ENCODE measurements at regions not wholly inside any gene's neighbourhood (a gene's known extent, or its start where the extent isn't known, plus 50 kb on each side); places are given as distances from the start of the nearest gene placed in this dataset.

- no peak for TF ChIP-seq NFIC (IDR thresholded peaks at IDR 0.05)
- no peak for TF ChIP-seq TEAD4 (IDR thresholded peaks at IDR 0.05)
Measured at GRCh38 chr13:106337096-106337850, 198.2 kb downstream of the EFNB2 start.

- TF ChIP-seq FOXM1 (IDR thresholded peaks at IDR 0.05; ENCODE audit: borderline replicate concordance, low read depth) (no peak), YY1 (IDR thresholded peaks at IDR 0.05; ENCODE audit: low read depth) (no peak)
Measured at GRCh38 chr13:106336668-106337067, 198.8 kb downstream of the EFNB2 start.

GRCh38 chr13:106332621-106333020 is 202.8 kb downstream of the EFNB2 start:
- TF ChIP-seq FOXM1 (IDR thresholded peaks at IDR 0.05; ENCODE audit: borderline replicate concordance, low read depth) (no peak), EGR1 (IDR thresholded peaks at IDR 0.05) (no peak), MAX (IDR thresholded peaks at IDR 0.05) (no peak), TEAD4 (IDR thresholded peaks at IDR 0.05) (no peak), ZBTB7A (IDR thresholded peaks at IDR 0.05; ENCODE audit: low read depth) (no peak), REST (IDR thresholded peaks at IDR 0.05; ENCODE audit: low read depth) (no peak), USF1 (IDR thresholded peaks at IDR 0.05) (no peak), NFIC (IDR thresholded peaks at IDR 0.05) (no peak), RAD21 (IDR thresholded peaks at IDR 0.05; ENCODE audit: low read depth) (no peak), TCF12 (IDR thresholded peaks at IDR 0.05; ENCODE audit: low read depth) (no peak), EP300 (IDR thresholded peaks at IDR 0.05; ENCODE audit: borderline replicate concordance) (no peak), TAF1 (IDR thresholded peaks at IDR 0.05; ENCODE audit: low read depth) (no peak), YY1 (IDR thresholded peaks at IDR 0.05; ENCODE audit: low read depth) (no peak)

GRCh38 chr13:106331116-106331515 is 204.3 kb downstream of the EFNB2 start:
- TF ChIP-seq FOXM1 (IDR thresholded peaks at IDR 0.05; ENCODE audit: borderline replicate concordance, low read depth) (no peak), CREB1 (IDR thresholded peaks at IDR 0.05; ENCODE audit: low read depth) (no peak), TCF12 (IDR thresholded peaks at IDR 0.05; ENCODE audit: low read depth) (no peak), EGR1 (IDR thresholded peaks at IDR 0.05) (no peak), TEAD4 (IDR thresholded peaks at IDR 0.05) (no peak), YY1 (IDR thresholded peaks at IDR 0.05; ENCODE audit: low read depth) (no peak), MAX (IDR thresholded peaks at IDR 0.05) (no peak), CEBPB (IDR thresholded peaks at IDR 0.05) (no peak), RAD21 (IDR thresholded peaks at IDR 0.05; ENCODE audit: low read depth) (no peak), REST (IDR thresholded peaks at IDR 0.05; ENCODE audit: low read depth) (no peak), NFIC (IDR thresholded peaks at IDR 0.05) (no peak), EP300 (IDR thresholded peaks at IDR 0.05; ENCODE audit: borderline replicate concordance) (no peak), TAF1 (IDR thresholded peaks at IDR 0.05; ENCODE audit: low read depth) (no peak), ZBTB7A (IDR thresholded peaks at IDR 0.05; ENCODE audit: low read depth) (no peak)

GRCh38 chr13:106329941-106330340 is 205.5 kb downstream of the EFNB2 start:
- TF ChIP-seq FOXM1 (IDR thresholded peaks at IDR 0.05; ENCODE audit: borderline replicate concordance, low read depth) (no peak), ZBTB7A (IDR thresholded peaks at IDR 0.05; ENCODE audit: low read depth) (no peak), EGR1 (IDR thresholded peaks at IDR 0.05) (no peak), NFIC (IDR thresholded peaks at IDR 0.05) (no peak), CREB1 (IDR thresholded peaks at IDR 0.05; ENCODE audit: low read depth) (no peak), REST (IDR thresholded peaks at IDR 0.05; ENCODE audit: low read depth) (no peak), RAD21 (IDR thresholded peaks at IDR 0.05; ENCODE audit: low read depth) (no peak), MAX (IDR thresholded peaks at IDR 0.05) (no peak), CEBPB (IDR thresholded peaks at IDR 0.05) (no peak), USF1 (IDR thresholded peaks at IDR 0.05) (no peak), TAF1 (IDR thresholded peaks at IDR 0.05; ENCODE audit: low read depth) (no peak), YY1 (IDR thresholded peaks at IDR 0.05; ENCODE audit: low read depth) (no peak), TCF12 (IDR thresholded peaks at IDR 0.05; ENCODE audit: low read depth) (no peak), TEAD4 (IDR thresholded peaks at IDR 0.05) (no peak), EP300 (IDR thresholded peaks at IDR 0.05; ENCODE audit: borderline replicate concordance) (no peak)
